Upper lobe of right lung (tissue), 1 donor: ENCODE measurements at regions not wholly inside any gene's neighbourhood (a gene's known extent, or its start where the extent isn't known, plus 50 kb on each side); places are given as distances from the start of the nearest gene placed in this dataset.

Experiments
- ATAC-seq: fragments of 200-7000 bp; cut with Tn5 transposase; one replicate; pipeline ENCODE4 v1.9.1; 2020; ENCODE audit warnings: mild to moderate bottlenecking, moderate library complexity
- DNase-seq: peaks from one replicate; pipeline ENCODE4 v3.0.0-alpha.2; 2020
- H3K27ac ChIP-seq: fragments of 200-600 bp; one replicate; pipeline ENCODE4 v1.8.0; 2022
- H3K27me3 ChIP-seq: fragments of 200-600 bp; one replicate; pipeline ENCODE4 v1.8.0; 2022; ENCODE audit warnings: mild to moderate bottlenecking
- H3K36me3 ChIP-seq: fragments of 200-600 bp; one replicate; pipeline ENCODE4 v1.8.0; 2022
- H3K4me1 ChIP-seq: fragments of 200-600 bp; one replicate; pipeline ENCODE4 v1.8.0; 2022
- H3K4me3 ChIP-seq: fragments of 200-600 bp; one replicate; pipeline ENCODE4 v1.8.0; 2022; ENCODE audit warnings: mild to moderate bottlenecking
- H3K9me3 ChIP-seq: fragments of 200-600 bp; one replicate; pipeline ENCODE4 v1.8.0; 2022
- CTCF ChIP-seq: fragments of 200-600 bp; IDR thresholded peaks from one replicate; pipeline ENCODE4 v1.8.0; 2022; ENCODE audit warnings: antibody characterized with exemption
- intact Hi-C: fragments of 100-400 bp; cut with DNase I; formaldehyde crosslinking; loops from one replicate; pipeline ENCODE4 v1.11.0; 2022
- donor health status: DM: no; HTN: yes; CAD: no; lungs with severe emphysema.

DNA sequence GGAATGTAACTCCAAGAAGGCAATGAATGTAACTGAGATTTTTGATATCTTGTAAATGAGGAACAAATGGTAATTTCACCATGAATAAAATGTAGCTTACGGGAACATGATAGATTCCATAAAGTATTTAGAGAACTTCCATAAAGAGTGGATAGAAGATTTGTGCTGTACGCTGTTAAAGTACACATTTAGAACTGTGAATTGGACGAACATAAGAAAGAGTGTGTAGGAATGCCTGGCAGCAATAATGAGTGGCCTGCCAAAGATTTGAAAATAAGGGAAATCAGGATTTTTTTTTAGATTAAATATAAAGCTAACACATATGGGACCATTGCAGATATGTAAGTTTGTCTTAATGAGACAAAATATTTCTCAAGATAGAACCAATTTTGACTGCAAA lies 1153.3 kb upstream of the EYS start:
- Histone ChIP-seq H3K36me3 (no peaks in the 10 kb centered on the region), H3K4me3 (no peak overlapping the region), H3K4me1 (no peaks in the 10 kb centered on the region), H3K27ac (no peak overlapping the region), H3K27me3 (no peaks in the 10 kb centered on the region), H3K9me3 (no peaks in the 10 kb centered on the region)
- ATAC-seq (no peak), DNase-seq (no peak)
- TF ChIP-seq CTCF, result no peak
- intact Hi-C loops, result no loop called here

GRCh38 chr6:66858196-66858595 lies 1151.2 kb upstream of the EYS start:
- Histone ChIP-seq H3K27ac (no peak overlapping the region), H3K27me3 (no peaks in the 10 kb centered on the region), H3K4me1 (no peaks in the 10 kb centered on the region), H3K4me3 (no peak overlapping the region), H3K9me3 (no peaks in the 10 kb centered on the region), H3K36me3 (no peaks in the 10 kb centered on the region)
- intact Hi-C loops, result no loop called here
- DNase-seq (no peak), ATAC-seq (no peak)
- TF ChIP-seq CTCF, result no peak

GRCh38 chr6:66854014-66854413 lies 1147.0 kb upstream of the EYS start:
- ATAC-seq (no peak), DNase-seq (no peak)
- Histone ChIP-seq H3K4me3 (no peak overlapping the region), H3K27ac (no peak overlapping the region), H3K9me3 (no peaks in the 10 kb centered on the region), H3K27me3 (no peaks in the 10 kb centered on the region), H3K4me1 (no peaks in the 10 kb centered on the region), H3K36me3 (no peaks in the 10 kb centered on the region)
- intact Hi-C loops, result no loop called here
- no peak for TF ChIP-seq CTCF

- ATAC-seq (no peak), DNase-seq (no peak)
- Histone ChIP-seq H3K4me3 (no peak overlapping the region), H3K27ac (no peak overlapping the region), H3K9me3 (no peaks in the 10 kb centered on the region), H3K4me1 (no peaks in the 10 kb centered on the region), H3K36me3 (no peaks in the 10 kb centered on the region), H3K27me3 (no peaks in the 10 kb centered on the region)
- no peak for TF ChIP-seq CTCF
- intact Hi-C loops, result no loop called here
These were observed 1144.9 kb upstream of the EYS start for GRCh38 chr6:66851930-66852329.

- no peak for DNase-seq
- Histone ChIP-seq H3K4me1 (no peaks in the 10 kb centered on the region), H3K27me3 (no peaks in the 10 kb centered on the region), H3K4me3 (no peak overlapping the region), H3K36me3 (no peaks in the 10 kb centered on the region), H3K9me3 (no peaks in the 10 kb centered on the region), H3K27ac (no peak overlapping the region)
- TF ChIP-seq CTCF, result no peak
- ATAC-seq, result no peak
- intact Hi-C loops, result no loop called here
These were observed 1142.8 kb upstream of the EYS start for GRCh38 chr6:66849843-66850242.

- Histone ChIP-seq H3K36me3 (no peaks in the 10 kb centered on the region), H3K4me3 (no peak overlapping the region), H3K9me3 (no peaks in the 10 kb centered on the region), H3K27me3 (no peaks in the 10 kb centered on the region), H3K4me1 (no peaks in the 10 kb centered on the region), H3K27ac (no peak overlapping the region)
- DNase-seq (no peak), ATAC-seq (peak; percentile 53)
- intact Hi-C loops, result no loop called here
- TF ChIP-seq CTCF, result no peak
These were observed 1141.4 kb upstream of the EYS start for GRCh38 chr6:66848244-66848953.
